ENCODE measurements at regions not wholly inside any gene's neighbourhood (a gene's known extent, or its start where the extent isn't known, plus 50 kb on each side); places are given as distances from the start of the nearest gene placed in this dataset.
A peak's percentile ranks its signal among the peaks of the same experiment; 100 is the strongest.

- no peak for ATAC-seq
- TF ChIP-seq ISL1 (CRISPR knock-in tag; IDR thresholded peaks at IDR 0.05): no peak
These were observed 348.9 kb downstream of the ARL4A start for GRCh38 chr7:13036256-13036780.

GRCh38 chr7:13037216-13037615 lies 349.8 kb downstream of the ARL4A start:
- TF ChIP-seq ZNF565 (CRISPR knock-in tag; conservative IDR thresholded peaks at IDR 0.05; ENCODE audit: low read depth): no peak
- no peak for TF ChIP-seq ISL1 (CRISPR knock-in tag; IDR thresholded peaks at IDR 0.05)
- no peak for TF ChIP-seq CREB5 (CRISPR knock-in tag; IDR thresholded peaks at IDR 0.05; ENCODE audit: low read depth)
- no peak for TF ChIP-seq ESRRG (CRISPR knock-in tag; IDR thresholded peaks at IDR 0.05)
- TF ChIP-seq, protein P1, sequence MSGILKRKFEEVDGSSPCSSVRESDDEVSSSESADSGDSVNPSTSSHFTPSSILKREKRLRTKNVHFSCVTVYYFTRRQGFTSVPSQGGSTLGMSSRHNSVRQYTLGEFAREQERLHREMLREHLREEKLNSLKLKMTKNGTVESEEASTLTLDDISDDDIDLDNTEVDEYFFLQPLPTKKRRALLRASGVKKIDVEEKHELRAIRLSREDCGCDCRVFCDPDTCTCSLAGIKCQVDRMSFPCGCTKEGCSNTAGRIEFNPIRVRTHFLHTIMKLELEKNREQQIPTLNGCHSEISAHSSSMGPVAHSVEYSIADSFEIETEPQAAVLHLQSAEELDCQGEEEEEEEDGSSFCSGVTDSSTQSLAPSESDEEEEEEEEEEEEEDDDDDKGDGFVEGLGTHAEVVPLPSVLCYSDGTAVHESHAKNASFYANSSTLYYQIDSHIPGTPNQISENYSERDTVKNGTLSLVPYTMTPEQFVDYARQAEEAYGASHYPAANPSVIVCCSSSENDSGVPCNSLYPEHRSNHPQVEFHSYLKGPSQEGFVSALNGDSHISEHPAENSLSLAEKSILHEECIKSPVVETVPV (CRISPR knock-in tag; IDR thresholded peaks at IDR 0.05): no peak
- TF ChIP-seq, protein P2, sequence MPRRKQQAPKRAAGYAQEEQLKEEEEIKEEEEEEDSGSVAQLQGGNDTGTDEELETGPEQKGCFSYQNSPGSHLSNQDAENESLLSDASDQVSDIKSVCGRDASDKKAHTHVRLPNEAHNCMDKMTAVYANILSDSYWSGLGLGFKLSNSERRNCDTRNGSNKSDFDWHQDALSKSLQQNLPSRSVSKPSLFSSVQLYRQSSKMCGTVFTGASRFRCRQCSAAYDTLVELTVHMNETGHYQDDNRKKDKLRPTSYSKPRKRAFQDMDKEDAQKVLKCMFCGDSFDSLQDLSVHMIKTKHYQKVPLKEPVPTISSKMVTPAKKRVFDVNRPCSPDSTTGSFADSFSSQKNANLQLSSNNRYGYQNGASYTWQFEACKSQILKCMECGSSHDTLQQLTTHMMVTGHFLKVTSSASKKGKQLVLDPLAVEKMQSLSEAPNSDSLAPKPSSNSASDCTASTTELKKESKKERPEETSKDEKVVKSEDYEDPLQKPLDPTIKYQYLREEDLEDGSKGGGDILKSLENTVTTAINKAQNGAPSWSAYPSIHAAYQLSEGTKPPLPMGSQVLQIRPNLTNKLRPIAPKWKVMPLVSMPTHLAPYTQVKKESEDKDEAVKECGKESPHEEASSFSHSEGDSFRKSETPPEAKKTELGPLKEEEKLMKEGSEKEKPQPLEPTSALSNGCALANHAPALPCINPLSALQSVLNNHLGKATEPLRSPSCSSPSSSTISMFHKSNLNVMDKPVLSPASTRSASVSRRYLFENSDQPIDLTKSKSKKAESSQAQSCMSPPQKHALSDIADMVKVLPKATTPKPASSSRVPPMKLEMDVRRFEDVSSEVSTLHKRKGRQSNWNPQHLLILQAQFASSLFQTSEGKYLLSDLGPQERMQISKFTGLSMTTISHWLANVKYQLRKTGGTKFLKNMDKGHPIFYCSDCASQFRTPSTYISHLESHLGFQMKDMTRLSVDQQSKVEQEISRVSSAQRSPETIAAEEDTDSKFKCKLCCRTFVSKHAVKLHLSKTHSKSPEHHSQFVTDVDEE (CRISPR knock-in tag; IDR thresholded peaks at IDR 0.05): no peak
- TF ChIP-seq ZFP3 (CRISPR knock-in tag; IDR thresholded peaks at IDR 0.05): no peak
- TF ChIP-seq TCF4 (CRISPR knock-in tag; IDR thresholded peaks at IDR 0.05; ENCODE audit: borderline replicate concordance): no peak
- TF ChIP-seq ZNF70 (CRISPR knock-in tag; IDR thresholded peaks at IDR 0.05): no peak
- TF ChIP-seq GLIS3 (CRISPR knock-in tag; IDR thresholded peaks at IDR 0.05): no peak
- TF ChIP-seq ZC3H10 (CRISPR knock-in tag; IDR thresholded peaks at IDR 0.05): no peak
- no peak for TF ChIP-seq RARB (CRISPR knock-in tag; IDR thresholded peaks at IDR 0.05)
- no peak for TF ChIP-seq ARNTL (CRISPR knock-in tag; IDR thresholded peaks at IDR 0.05; ENCODE audit: borderline replicate concordance, low read depth)
- TF ChIP-seq TOX (CRISPR knock-in tag; IDR thresholded peaks at IDR 0.05; ENCODE audit: borderline replicate concordance): no peak
- no peak for TF ChIP-seq PPARA (CRISPR knock-in tag; IDR thresholded peaks at IDR 0.05; ENCODE audit: borderline replicate concordance)
- ATAC-seq: no peak

- peak; percentile 19; the same call in 1 of the 3 replicates for ATAC-seq
- TF ChIP-seq PPARA (CRISPR knock-in tag; IDR thresholded peaks at IDR 0.05; ENCODE audit: borderline replicate concordance) (no peak), POU6F1 (CRISPR knock-in tag; IDR thresholded peaks at IDR 0.05; ENCODE audit: borderline replicate concordance, low read depth) (no peak), CSDC2 (CRISPR knock-in tag; IDR thresholded peaks at IDR 0.05) (no peak), ZC3H10 (CRISPR knock-in tag; IDR thresholded peaks at IDR 0.05) (no peak), GLIS3 (CRISPR knock-in tag; IDR thresholded peaks at IDR 0.05) (no peak), ZFP3 (CRISPR knock-in tag; IDR thresholded peaks at IDR 0.05) (no peak), ISL1 (CRISPR knock-in tag; IDR thresholded peaks at IDR 0.05) (no peak), ARNTL (CRISPR knock-in tag; IDR thresholded peaks at IDR 0.05; ENCODE audit: borderline replicate concordance, low read depth) (no peak), ZNF565 (CRISPR knock-in tag; conservative IDR thresholded peaks at IDR 0.05; ENCODE audit: low read depth) (no peak), ZFP30 (CRISPR knock-in tag; IDR thresholded peaks at IDR 0.05) (no peak), ZNF8 (CRISPR knock-in tag; IDR thresholded peaks at IDR 0.05) (no peak), RARB (CRISPR knock-in tag; IDR thresholded peaks at IDR 0.05) (no peak), ZNF70 (CRISPR knock-in tag; IDR thresholded peaks at IDR 0.05) (no peak)
- TF ChIP-seq, protein P2 (CRISPR knock-in tag; IDR thresholded peaks at IDR 0.05): no peak
- TF ChIP-seq, protein P3, sequence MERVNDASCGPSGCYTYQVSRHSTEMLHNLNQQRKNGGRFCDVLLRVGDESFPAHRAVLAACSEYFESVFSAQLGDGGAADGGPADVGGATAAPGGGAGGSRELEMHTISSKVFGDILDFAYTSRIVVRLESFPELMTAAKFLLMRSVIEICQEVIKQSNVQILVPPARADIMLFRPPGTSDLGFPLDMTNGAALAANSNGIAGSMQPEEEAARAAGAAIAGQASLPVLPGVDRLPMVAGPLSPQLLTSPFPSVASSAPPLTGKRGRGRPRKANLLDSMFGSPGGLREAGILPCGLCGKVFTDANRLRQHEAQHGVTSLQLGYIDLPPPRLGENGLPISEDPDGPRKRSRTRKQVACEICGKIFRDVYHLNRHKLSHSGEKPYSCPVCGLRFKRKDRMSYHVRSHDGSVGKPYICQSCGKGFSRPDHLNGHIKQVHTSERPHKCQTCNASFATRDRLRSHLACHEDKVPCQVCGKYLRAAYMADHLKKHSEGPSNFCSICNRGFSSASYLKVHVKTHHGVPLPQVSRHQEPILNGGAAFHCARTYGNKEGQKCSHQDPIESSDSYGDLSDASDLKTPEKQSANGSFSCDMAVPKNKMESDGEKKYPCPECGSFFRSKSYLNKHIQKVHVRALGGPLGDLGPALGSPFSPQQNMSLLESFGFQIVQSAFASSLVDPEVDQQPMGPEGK (CRISPR knock-in tag; IDR thresholded peaks at IDR 0.05; ENCODE audit: borderline replicate concordance): no peak
These were observed 354.0 kb downstream of the ARL4A start for GRCh38 chr7:13041368-13041988.

Data from SK-N-SH treated with all-trans-retinoic acid at 6 μM for 48 hours (cell line).